ENCODE measurements at regions not wholly inside any gene's neighbourhood (a gene's known extent, or its start where the extent isn't known, plus 50 kb on each side); places are given as distances from the start of the nearest gene placed in this dataset.

DNA sequence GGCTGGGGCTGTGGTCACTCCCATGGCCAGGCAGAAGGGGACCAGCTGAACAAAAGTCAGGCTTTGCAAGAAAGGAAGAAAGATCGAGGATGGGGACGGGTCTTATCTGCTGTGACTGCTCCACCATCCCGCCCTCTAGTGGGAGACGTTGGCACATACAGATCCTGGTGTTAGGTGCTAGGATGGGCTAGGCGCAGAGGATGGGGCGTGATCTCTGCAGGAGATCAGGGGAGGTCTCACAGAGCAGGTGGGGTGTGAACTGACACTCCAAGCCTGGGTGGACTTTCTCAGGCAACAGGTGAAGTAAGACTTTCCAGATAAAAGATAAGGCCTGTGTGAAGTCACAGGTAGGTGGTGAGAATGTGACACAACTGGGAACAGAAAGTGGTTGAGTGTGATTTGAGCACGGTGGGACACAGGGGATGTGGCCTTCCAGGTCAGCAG, 141.9 kb upstream of the SMAD3 start:
- FAIRE-seq (no peak), DNase-seq (ENCODE audit: extremely low spot score, insufficient read length, low read depth) (no peak)

GRCh38 chr15:66924889-66925288, 140.5 kb upstream of the SMAD3 start:
- no peak for DNase-seq (ENCODE audit: extremely low spot score, insufficient read length, low read depth)
- FAIRE-seq: no peak

- FAIRE-seq (no peak), DNase-seq (ENCODE audit: extremely low spot score, insufficient read length, low read depth) (no peak)
These were observed 139.7 kb upstream of the SMAD3 start for GRCh38 chr15:66925721-66926120.

DNA sequence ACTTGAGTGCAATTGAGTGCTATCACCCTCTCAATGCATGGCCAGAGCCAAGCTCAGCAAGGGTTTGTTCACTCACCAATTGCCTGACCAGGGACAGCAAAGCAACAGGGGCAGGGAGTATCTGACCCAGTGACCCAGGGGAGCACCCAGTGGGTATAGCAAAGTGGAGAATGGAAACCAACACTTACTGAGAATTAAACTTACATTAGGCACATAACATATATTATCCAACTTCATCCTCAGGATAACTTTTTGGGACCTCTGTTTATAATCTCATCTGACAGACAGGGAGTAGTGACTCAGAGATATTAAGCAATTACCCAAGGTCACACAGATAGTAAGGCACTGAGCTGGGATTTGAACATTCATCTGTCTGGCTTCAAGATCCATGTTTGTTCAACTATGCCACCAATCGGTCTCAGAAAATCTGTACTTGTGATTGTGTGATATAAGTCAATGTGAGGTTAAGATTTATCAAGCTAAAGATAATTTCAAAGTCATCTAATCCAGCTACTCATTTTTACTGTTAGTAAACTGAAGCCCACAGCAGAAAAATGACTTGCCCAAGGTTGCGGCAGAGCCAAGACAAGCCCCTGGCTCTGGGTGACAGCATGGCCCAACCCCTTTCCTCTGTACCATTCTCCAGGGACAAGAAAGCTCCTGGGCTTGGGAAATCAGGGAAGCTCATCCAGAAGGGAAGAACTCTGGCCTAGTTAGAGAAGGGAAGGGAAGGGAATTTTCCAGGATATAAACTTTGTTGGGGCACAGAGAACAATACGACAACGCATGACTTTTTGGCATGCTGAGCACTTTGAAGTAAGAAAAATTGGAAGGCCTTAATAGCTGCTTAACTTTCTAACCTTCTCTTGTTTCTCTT, 138.0 kb upstream of the SMAD3 start:
- DNase-seq (ENCODE audit: extremely low spot score, insufficient read length, low read depth) (no peak), FAIRE-seq (no peak)

DNA sequence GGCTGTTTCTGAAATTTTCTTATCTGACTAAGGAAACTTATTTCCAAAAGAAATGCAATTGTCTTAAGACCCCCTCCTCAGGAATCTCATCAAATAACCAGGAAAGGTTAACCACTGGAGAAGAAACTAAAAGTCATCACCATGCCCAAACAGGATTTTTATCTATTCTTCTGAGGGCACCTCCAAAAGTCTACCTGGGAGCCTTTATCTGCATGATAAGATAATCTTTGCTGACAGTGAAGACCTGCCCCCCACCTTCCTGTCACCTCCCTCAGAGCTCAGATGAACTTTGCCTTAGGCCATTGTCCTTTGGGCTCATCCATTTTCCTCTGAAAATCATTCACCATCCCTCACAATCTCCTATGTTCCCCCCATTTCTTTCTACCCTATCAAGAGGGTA, 137.3 kb upstream of the SMAD3 start:
- no peak for DNase-seq (ENCODE audit: extremely low spot score, insufficient read length, low read depth)
- FAIRE-seq: no peak

- no peak for FAIRE-seq
- no peak for DNase-seq (ENCODE audit: extremely low spot score, insufficient read length, low read depth)
These were observed 136.6 kb upstream of the SMAD3 start for GRCh38 chr15:66928784-66929183.

- FAIRE-seq (no peak), DNase-seq (ENCODE audit: extremely low spot score, insufficient read length, low read depth) (no peak)
These were observed 135.5 kb upstream of the SMAD3 start for GRCh38 chr15:66929843-66930402.

GRCh38 chr15:66931768-66932633, 133.4 kb upstream of the SMAD3 start:
- DNase-seq (ENCODE audit: extremely low spot score, insufficient read length, low read depth) (no peak), FAIRE-seq (no peak)

- no peak for DNase-seq (ENCODE audit: extremely low spot score, insufficient read length, low read depth)
- no peak for FAIRE-seq
These were observed 132.8 kb upstream of the SMAD3 start for GRCh38 chr15:66932634-66933024.

- DNase-seq (ENCODE audit: extremely low spot score, insufficient read length, low read depth): no peak
- FAIRE-seq: no peak
These were observed 131.2 kb upstream of the SMAD3 start for GRCh38 chr15:66933932-66934867.

DNA sequence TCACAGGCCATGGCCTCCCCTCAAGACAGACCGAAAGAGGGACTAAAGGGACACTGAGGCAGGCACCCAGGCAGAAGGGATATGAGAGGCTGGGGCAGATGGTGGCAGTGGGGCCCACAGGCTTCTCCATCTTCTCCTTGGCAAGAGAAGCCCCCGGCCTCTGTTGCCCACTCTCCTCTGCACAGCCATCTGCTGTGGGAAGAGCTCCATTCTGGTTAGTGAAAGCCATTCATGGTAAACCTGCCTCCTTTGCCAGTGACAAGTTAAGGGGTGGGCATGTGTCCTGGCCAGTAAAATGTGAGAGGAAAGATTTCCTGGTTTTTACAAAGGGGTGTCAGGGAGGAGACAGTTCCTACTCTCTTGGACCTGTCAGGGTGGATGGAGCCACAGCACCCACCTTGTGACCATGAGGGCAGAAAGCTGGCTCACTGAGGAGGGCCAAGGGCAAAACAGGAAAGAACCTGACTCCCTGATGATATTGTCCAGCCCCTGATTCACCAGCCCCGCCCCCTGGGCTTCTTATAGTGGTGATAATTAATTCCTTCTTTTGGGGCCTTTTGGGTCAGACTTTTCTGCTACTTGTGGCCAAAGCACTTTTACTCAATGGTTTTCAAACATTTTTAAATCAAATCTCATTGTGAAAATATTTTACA, 130.4 kb upstream of the SMAD3 start:
- FAIRE-seq (no peak), DNase-seq (ENCODE audit: extremely low spot score, insufficient read length, low read depth) (no peak)

DNA sequence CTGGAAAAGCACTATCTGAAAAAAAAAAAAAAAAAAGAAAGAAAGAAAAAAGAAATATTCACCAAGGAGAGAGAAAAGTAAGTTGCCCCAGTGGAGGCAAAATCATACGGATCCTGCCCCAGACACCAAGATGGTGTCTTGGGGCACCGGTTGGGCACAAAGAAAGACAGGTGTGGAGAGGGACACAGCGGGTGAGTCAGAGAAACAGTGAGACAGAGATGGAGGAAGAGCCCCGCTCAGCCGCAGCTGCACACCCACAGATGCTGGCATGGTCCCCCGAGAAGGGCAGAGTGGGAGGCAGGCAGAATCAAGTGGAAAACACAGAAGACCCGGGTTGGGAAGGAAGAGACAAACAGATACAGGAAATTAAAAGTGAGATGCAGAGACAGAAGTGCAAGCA, 129.7 kb upstream of the SMAD3 start:
- FAIRE-seq (no peak), DNase-seq (ENCODE audit: extremely low spot score, insufficient read length, low read depth) (no peak)

DNA sequence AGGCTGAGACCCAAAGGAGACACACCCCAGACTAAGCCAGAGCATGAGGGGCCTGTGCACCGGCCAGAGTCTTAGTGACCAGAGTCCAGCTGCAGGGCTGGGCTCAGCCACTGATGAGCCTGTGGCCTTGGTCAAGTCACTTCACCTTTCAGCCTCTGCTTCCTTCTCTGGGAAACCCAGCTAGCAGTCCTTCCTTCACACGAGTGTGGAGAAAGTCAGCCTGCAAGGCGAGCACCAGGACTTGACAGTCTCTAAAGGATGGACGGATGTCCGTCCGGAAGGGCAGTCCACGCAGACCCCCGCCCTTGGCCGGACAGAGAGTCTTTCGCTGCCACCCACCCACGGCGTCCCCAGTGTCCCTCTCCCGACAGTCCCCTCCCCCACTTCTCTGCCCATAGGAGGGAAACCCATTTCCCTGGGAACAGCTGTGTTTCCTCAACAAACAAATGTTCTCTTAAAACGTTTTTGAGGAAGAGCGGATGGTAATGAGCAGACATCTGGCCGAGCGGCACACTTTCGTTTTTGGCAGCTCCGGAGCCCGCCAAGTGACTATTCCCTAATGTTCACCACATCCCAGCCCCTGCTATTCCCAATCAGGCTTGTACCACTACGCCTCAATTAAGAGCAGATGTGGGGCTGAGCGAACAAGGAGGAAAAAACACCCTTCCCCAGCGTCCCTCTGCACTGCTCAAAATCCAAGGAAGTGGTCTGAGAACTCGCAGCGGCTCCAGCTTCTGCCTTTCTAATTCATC, 129.1 kb upstream of the SMAD3 start:
- no peak for DNase-seq (ENCODE audit: extremely low spot score, insufficient read length, low read depth)
- FAIRE-seq: no peak

DNA sequence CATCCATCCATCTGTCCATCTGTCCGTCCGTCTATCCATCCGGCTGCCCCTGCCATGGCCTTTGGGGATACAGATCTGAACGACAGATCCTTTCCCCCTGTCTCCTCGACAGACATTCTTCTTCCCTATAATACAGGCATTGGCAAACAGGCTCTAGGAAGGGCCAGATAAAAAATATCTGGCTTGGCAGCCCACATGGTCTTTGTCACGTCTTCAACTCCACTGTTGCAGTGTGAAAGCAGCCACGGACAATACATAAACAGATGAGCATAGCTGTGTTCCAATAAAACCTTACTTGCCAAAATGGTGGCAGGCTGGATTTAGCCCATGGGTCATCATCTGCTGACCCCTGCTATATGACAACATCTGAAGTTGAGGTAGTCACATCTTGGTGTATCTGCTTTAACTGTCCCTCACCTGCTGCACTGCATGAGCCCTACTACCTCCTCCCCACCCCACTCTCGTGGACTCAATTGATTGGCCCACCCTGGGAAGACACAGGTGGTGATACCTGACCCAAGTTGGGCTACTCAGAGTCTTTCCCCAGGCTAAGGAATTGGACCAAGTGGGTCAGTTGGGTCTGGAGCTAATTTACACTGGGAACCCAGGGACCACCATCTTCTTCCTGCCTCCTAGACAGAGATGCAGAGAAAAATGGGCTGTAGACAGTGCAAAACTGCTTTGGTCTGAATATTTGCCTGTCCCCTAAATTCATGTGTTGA, 128.4 kb upstream of the SMAD3 start:
- no peak for DNase-seq (ENCODE audit: extremely low spot score, insufficient read length, low read depth)
- FAIRE-seq: no peak

DNA sequence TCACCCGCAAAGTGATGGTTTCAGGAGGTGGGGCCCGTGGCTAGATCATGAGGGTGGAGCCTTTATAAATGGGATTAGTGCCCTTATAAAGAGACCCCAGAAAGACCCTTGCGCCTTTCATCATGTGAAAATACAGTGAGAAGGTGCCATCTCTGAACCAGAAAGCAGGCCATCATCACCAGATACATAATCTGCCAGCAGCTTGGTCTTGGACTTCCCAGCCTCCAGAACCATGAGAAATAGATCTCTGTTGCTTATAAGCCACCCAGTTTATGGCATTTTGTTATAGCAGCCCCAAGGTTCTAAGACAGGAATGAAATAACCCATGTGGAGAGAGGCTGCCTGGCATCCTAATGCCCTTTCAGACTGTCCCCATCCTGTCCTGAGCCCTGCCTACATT, 127.8 kb upstream of the SMAD3 start:
- FAIRE-seq: no peak
- no peak for DNase-seq (ENCODE audit: extremely low spot score, insufficient read length, low read depth)

GRCh38 chr15:66938114-66938830, 127.1 kb upstream of the SMAD3 start:
- DNase-seq (ENCODE audit: extremely low spot score, insufficient read length, low read depth) (no peak), FAIRE-seq (no peak)

DNA sequence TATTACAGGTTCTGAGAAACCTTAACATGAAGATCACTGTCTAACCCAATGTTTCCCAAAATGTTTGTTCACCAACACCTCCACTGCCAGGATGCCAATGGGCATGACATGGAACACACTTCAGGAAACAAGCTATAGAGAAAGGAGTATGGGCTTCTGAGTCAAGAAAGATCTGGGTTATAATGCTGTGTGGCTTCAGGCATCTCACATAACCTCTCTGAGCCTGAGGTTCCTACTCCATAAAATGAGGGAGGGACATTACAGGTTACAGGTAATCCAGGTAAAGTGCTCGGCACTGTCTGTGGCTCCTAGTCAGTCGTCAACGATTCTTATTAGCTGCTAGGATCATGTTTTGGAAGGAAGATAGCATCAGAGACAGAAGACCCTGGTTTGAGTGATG, 126.4 kb upstream of the SMAD3 start:
- FAIRE-seq (no peak), DNase-seq (ENCODE audit: extremely low spot score, insufficient read length, low read depth) (no peak)

Measured in GM18507 (cell line).